Stimulated activated naive CD8-positive, alpha-beta T cell treated with anti-CD3 and anti-CD28 coated beads, Interleukin-15, Interleukin-2, amounts not matched to agents 100 U/mL and 50 U/mL, for 24 hours (primary cell): ENCODE measurements at regions not wholly inside any gene's neighbourhood (a gene's known extent, or its start where the extent isn't known, plus 50 kb on each side); places are given as distances from the start of the nearest gene placed in this dataset.

ENCODE experiments used
- ATAC-seq: fragments of 150-1000 bp; cut with Tn5 transposase; one replicate; pipeline ENCODE4 v1.10.0; 2021
- DNase-seq: peaks from one replicate; pipeline ENCODE4 v3.0.0; 2021

DNA sequence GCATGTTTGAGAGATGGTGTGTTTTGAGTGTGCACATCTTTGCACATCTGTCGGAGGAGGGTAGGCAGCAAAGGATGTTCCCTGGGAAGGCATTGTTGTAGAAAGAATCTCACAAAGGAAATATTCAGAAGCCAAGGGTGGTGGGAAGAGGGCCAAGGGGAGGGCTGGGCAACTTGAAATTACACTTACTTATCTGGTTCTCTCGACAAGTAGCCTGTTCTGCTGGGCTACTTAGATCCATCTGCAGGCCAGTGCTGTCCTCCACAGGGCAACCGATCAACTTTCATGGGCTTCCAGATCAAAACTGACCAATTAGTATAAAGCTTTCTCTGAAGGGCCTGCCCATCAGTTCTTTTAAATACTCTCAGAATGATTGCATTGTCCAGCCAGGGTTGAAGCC lies 495.2 kb downstream of the GADD45G start:
- ATAC-seq (no peak), DNase-seq (no peak)

DNA sequence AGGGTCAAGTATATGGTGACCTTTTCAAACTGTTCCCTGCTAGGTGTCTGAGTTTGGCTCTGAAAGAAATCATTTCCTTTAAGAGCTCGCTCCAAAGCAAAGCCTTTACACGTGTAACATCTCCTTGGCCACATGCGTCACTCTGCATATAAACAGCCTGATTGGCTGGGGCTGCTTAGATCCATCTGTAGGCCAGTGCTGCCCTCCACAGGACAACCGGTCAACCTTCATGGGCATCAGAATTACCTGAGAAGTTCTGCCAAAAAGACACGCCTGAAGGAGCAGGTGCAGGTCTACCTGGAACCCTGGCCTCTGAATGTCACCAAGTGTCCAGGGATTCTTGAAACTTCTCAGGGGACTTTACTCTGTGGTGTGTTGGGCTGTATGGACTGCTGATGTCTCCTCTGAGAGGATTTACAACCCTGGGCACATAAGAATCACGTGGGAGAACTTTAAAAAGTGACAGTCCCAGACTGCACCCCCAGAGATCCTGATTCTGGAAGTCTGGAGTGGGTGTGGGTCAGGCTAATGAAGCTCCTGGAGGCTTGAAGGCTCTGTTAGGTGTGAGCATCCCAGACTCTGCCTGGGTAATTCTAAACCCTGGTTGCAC lies 497.6 kb downstream of the GADD45G start:
- ATAC-seq (peak; percentile 99), DNase-seq (peak; percentile 77)

DNA sequence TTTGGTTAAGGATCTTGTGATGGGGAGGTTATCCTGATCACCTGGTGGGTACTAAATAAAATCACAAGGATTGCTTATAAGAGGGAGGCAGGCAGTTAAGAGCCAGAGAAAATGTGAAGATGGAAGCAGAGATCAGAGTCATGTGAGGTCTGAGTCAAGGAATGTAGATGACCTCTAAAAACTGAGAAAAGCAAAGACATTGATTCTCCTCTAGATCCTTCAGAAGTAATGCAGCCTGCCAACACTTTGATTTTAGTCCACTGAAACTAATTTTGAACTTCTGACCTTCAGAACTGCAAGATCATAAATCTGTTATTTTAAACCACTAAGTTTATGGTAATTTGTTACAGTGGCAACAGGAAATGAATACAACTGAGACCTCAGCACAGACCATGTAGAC lies 499.0 kb downstream of the GADD45G start:
- DNase-seq, result no peak
- ATAC-seq, result no peak

DNA sequence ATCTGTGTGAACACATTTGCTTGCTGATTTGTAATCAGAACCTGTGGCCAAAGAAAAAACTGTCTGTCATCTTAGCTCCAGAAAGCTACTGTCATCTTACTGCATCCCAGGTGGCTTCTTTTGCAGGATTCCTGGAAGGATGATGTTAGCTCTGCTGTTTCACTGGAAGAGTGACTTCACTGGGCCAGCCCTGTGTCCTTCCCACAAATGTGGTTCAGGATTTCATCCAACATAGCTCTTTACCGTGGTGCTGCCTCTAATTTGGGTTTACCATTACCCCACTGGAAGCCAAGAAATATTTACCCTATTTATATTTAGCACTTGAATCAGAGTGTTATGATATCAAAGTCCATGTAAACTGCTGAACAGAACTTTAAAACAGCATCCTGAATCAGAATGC lies 501.0 kb downstream of the GADD45G start:
- no peak for ATAC-seq
- DNase-seq, result no peak

DNA sequence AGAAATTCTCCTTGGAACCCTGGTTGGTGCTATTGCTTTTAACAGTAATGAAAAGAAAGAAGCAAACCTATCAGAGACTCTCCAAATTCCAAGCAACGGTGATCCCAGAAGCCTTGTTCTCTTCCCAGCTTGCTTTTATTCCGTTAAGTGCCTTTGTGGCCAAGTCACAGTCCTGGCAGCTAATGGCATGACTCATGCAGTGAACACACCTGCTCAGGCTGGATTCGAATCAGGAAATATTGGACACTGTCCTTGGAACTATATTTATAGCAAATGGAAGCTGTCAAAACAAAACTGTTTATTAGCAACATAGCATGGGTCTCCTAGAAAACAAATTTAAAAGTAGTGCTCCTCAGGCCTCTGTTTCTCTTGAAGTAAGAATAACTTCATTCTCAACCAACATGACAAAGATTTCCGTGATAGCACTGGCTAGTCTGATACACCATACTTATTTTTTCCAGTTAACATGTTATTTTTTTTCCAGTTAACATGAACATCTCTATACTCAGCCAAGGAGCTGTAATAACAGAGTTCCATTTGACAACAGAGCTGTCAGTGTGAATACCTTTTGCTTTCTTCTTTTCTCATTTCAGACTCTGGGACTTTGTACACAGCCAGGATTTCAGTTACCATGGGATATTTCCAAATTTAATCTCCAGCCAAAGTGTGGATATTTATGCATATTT lies 502.4 kb downstream of the GADD45G start:
- ATAC-seq, result no peak
- DNase-seq, result no peak

DNA sequence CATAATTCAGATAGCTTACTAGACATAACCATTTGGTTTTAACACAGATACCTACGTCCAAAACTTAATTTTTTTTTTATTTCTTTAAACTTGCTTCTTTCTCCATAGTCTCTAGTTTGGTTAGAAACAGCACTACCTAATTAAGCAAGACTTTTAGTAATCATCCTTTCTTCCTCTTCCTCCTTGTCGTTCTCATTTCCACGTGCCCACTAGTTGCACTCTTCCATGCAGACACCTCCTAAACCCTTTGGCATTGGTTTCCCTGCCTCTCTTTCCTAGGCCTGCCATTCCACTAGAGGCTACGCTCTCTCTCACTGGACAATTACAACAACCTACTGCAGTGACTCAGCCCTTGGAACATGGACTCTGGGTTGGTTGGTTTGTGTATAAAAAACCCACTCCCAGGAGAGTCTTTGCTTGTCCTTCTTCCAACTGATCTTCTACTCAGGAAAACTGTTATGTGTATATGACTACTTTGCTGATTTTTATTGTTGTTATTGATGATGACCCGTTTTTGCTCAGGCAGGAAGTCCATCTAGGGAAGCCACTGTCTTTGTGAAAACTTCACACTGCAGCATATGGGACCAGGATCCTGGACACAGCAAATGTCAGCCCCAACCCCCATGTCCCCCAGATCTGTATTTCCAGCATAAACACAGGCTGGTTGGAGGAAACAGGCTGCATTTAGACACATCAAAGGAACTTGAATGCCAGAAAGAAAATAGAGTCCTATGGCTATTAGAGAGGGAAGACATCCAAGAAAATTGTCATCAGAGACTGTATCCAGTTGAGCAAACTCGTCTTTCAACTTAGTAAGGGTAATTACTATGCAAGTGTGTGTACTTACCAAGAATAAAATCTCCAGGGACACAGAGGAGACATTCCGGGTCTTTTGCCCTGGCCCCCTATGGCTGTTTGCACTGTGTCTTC lies 503.2 kb downstream of the GADD45G start:
- DNase-seq, result no peak
- ATAC-seq, result no peak

DNA sequence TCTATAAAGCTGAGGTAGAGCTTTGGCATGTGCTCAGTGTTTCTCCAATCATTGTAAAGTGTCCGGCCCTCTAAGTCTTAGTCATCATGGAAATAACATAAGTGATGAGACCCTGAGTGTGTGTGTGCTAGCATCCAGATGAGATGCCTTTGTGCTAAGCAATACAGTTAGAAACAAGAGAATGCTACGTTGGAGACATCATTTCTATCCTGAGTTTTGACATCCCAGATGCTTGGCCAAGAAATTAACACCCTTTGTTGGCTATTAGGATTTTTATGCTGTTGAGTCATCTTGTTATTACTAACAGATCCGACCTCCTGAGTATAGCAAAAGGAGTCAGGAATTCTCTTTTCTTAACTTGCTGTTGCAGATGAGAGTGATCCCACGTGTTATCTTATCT lies 508.0 kb downstream of the GADD45G start:
- ATAC-seq (no peak), DNase-seq (no peak)

DNA sequence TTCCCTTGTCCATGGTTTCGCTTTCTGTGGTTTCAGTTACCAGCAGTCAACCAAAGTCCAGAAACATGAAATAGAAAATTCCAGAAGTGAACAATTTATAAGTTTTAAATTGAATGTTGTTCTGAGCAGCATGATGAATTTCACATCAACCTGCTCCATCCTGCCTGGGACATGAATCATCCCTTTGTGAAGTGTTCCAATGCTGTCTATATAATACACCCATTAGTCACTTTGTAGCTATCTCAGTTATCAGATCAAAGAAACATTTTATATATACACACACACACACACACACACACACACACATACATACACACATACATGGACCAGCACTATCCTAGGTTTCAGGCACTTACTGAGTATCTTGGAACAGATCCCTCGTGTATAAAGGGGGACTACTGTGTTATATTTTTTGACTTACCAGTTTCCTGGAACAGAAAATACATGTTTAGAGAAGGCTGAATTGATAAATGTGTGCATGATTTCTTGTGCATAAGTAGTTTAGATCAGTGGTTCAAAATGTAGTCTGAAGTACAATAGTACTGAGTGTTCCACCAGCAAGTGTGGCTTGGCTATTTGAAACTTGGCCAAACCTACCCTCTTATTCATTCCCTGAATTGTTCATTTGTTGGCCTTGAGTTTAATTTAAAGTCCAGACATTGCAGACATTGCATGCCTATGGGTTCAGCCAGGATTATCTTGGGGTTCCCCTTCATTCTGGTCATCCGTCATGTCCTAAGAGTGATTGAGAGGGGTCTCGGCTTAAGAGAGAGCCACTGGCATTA lies 510.0 kb downstream of the GADD45G start:
- DNase-seq, result no peak
- ATAC-seq, result no peak

DNA sequence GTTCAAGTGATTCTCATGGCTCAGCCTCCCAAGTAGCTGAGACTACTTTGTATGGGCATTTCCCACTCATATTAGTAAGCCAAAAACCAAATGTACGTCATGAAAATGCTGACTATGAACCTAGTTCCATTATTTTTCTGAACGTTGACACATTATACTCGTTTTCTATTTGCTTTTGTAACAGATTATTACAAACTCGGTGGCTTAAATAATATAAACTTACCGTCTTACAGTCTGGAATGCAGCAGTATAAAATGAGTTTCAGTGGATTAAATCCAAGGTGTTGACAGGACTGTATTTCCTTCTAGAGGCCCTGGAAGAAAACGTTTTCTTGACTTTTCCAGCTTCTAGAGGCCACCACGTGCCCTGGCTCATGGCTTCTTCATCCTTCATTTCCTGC lies 517.0 kb downstream of the GADD45G start:
- ATAC-seq, result no peak
- no peak for DNase-seq

DNA sequence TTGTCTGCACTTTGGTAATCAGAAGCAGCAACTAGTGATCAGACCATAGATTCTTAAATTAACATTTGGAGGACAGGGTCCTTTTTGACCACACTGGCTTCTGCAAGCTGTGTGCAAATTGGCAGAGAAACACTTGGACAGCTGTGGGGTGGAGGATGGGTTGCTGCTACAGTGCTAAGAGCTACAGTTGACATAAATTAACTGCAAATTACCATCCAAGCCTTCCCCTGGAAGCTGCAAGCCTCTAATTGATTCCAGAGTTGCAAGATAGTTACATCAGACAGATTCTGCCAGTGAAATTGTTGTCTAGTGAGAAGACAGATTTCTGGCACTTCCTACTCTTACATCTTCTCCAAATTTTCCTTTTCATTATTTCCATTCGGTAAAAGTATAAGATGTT lies 517.7 kb downstream of the DIRAS2 start:
- ATAC-seq (no peak), DNase-seq (no peak)

DNA sequence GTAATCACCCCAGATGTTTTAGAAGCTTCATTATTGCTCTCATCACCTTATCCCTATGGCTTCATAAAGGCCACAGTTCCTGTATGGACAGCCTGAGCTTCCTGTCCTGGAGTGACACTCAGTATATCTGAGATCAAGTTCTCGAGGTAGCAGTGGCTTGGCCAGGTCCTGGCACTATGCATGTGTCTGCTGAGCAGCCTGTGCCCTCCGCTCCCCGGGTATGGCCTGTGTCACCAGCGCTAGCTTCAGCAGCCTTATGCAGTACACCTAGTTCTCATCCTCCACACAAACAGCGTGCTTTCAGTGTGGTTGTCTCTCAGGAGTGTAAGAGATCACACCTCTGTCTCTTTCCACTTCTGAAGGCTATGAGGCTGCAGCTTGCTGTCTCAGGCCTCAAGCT lies 514.7 kb downstream of the DIRAS2 start:
- DNase-seq (no peak), ATAC-seq (no peak)

DNA sequence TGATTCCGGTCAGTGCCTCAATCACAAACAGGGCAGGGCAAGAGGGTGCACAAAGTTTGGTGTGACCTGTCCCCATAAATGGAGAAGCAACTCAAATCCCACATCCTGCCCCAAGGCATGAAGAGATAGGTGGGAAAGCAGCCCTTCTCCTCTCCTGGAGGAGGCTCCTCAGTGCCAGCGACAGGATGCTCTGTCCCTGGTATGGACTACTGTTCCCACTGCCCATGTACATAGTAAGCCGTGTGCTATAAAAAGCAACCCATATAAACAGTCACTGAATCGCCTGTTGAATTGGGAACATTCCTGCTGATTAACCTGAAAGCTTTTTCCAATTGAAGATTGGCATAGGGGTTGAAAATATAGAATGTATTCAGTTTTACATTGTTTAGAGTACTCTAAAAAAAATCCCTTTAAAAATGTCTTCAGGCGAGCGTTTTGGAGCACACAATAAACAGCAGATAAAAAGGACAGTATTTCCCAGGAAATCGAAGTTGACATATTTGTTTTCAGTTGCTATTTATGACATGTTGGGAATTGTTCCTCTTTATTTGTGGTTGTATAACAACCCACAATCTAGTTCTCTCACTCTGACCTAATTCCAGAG lies 513.9 kb downstream of the DIRAS2 start:
- ATAC-seq (no peak), DNase-seq (no peak)

DNA sequence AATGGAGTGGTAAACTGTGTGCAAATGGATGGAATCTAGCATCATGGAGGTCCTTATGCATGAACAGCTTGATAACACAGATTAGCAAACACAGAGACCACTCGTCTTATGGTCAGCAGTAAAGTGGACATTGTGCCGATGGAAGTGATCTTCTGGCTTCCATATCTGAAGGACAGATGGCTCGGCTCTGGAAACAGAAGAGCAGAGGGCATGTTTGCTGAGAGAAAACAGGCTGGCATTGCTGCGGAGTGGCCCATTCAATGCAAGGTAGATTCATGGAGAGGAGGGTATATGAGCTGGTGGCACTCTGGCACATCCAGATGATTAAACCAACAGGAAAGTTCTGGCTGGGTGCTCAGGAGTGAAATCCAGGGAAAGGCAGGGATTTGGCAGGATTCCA lies 513.2 kb downstream of the DIRAS2 start:
- ATAC-seq (no peak), DNase-seq (no peak)

DNA sequence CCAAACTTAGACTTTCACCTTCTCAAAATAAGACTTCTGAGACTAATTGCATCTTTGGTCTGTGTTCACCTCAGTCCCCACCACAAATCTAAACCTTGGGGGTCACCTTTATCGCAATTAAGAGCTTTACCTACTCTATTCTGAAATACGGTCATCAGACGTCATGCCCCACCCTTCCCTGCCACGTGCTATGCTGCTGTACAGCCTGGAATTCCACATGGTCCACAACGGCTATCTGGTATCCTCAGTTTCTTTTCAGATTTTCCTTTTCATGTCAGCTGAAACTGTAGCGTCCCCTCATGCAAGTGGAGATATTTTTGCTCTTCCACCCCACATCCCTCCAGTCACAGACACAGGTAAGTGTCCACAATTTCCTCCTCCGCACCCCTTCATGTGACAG lies 511.1 kb downstream of the DIRAS2 start:
- no peak for DNase-seq
- no peak for ATAC-seq

DNA sequence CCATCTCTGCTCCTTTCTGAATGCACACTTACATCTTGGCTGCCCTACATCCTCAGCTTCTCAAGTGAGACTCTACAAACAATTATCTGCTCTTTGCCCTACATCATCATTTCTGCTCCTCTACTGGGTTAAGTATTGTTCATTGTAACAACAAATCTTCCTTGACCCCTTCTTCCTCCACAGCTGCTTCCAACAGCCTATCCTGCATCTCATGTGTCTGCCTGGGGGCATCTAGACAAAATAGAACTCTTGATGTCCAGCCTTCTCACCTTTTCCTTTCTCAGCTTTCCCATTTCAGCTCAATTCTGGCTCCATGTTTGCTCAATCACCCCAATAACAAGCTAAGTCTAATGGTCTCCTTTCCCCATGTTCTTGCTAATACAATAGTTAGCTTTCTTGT lies 509.8 kb downstream of the DIRAS2 start:
- ATAC-seq (no peak), DNase-seq (no peak)

DNA sequence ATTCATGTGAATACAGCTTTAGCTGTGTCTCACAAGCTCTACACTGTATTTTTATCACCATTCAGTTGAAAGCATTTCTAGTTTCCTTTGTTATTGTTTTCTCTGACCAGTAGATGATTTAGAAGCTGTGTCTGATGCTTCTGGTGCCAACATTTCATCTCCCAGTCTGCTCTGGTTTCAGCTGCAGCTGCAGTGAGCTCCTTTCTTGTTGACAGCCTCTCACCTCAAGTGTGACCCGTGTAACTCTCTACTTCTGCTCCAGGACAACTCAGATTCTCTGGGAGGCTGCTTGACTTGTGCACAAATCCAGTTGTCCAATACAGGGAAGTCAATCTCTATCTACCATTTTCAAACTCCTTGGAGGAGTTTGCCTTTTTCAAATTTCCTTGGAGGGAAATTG lies 504.8 kb downstream of the DIRAS2 start:
- DNase-seq, result no peak
- ATAC-seq, result no peak

DNA sequence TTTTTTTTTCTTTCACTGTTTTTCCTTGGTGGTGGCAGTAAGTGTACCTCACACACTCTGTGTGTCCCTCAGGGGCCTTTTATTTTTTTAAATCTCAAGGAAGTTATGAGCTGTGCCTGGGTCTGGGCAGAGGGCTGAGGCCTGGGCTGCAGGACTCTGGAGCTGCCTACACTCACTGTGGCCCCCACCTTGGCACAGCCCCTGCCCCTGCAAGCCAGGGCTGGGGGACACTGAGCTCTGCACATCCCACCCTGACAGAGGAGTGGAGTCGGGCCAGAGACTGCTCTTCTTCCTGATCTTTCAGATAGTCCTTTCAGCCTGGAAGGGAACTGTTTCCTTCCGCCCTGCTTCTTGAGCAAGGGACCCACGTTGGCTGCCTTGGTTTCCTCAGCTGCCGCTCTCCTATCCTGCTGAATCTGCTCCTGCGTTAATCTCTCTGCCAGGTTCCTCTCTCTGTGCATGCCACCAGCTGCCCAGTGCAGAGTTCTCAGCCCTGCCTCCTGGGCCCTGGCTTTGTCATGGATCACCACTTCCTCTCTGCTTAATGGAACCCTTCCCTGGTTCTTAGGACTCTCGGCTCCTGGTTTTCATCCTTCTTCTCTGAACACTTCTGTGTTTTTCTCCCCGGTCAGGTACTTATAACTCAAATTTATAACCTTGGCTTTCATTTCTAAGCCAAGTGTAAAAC lies 502.3 kb downstream of the DIRAS2 start:
- no peak for DNase-seq
- ATAC-seq, result no peak

DNA sequence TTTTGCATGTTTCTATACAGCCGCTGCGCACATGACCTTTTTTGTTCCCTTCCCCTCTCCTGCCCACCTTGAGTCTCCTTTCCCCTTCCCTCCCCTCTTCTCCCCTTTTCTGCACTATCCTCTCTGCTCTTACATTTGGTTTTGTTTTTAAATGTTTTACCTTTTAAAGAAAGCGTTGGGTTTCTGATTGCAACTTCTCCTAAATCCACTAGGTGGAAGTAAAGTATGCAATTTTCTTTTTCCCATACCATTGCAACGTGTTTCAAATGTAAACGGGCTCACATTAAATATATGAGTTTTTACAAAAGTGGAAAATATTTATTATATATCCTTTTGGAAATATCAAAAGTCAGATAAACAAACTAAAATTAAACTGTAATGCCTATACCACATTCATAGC lies 500.9 kb downstream of the DIRAS2 start:
- ATAC-seq, result no peak
- DNase-seq, result no peak

DNA sequence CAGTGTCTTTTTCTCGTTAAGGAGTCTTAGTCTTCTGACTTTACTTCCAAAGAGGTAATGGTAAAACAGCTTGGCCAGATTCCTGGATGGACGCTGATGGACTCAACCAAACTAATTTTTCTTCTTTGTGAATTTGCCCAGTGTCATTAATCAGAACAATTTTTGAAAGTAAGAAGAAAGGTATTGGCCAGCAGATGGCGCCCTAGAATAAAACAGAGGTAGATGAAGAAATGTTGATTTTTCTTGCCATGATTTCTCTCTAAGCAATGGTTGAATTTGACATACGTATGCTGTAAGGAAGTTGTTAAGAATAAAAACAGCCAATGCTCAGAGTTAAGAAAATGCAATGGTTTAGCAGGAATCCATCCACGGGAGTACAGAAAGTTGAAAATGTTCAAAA lies 500.0 kb downstream of the DIRAS2 start:
- DNase-seq (peak; percentile 58), ATAC-seq (no peak)

DNA sequence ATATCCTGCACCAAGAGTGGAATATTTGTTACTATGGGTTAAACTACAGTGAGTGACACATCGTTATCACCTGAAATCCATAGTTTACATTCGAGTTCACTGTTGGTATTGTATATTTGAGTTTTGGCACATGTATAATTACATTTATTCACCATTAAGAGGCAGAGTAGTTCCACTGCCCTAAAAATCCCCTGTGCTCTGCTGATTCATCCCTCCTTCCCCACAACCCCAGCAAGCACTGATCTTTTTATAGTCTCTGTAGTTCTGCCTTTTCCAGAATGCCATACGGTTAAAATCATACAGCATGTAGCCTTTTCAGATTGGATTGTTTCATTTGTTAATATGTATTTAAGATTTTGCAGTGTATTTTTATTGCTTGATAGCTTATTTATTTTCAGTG lies 495.2 kb downstream of the DIRAS2 start:
- no peak for ATAC-seq
- DNase-seq, result no peak

DNA sequence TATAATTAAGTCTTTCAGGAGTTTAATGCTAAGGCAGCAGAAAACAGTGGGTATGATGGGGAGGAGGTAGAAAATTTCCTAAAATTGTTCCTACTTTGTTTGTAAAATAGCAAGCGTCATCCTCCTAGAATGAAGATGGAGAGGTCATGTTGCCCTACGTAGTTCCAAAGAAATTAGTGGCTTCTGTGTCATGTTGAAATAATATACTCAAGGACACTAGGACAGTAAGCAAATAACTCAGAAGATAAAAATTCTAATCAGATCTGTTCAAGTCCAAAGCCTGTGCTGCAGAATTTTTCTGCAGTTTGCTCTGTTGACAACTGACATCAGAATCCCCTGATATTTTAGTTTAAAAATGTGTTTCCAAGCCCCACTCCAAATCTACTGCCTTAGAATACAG lies 486.3 kb downstream of the DIRAS2 start:
- no peak for ATAC-seq
- no peak for DNase-seq

DNA sequence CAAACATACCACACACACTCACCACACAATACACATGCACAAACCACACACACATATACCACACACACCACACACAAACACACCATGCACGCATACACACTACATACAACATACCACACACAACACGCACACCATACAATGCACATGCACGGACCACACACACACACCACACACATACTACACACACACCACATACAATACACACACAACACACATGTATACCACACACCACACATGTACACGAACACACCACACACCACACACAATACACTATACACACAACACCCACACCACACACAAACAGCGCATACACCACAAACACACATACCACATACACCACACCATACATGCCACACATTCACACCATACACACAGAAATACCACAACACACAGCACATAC lies 480.3 kb downstream of the DIRAS2 start:
- ATAC-seq (no peak), DNase-seq (no peak)
